NCI-H510A (cell line): ENCODE measurements at regions not wholly inside any gene's neighbourhood (a gene's known extent, or its start where the extent isn't known, plus 50 kb on each side); places are given as distances from the start of the nearest gene placed in this dataset.

Source experiments
- DNase-seq: peaks from one replicate; lab custom pipeline; 2025; lab: John Stamatoyannopoulos, UW

DNA sequence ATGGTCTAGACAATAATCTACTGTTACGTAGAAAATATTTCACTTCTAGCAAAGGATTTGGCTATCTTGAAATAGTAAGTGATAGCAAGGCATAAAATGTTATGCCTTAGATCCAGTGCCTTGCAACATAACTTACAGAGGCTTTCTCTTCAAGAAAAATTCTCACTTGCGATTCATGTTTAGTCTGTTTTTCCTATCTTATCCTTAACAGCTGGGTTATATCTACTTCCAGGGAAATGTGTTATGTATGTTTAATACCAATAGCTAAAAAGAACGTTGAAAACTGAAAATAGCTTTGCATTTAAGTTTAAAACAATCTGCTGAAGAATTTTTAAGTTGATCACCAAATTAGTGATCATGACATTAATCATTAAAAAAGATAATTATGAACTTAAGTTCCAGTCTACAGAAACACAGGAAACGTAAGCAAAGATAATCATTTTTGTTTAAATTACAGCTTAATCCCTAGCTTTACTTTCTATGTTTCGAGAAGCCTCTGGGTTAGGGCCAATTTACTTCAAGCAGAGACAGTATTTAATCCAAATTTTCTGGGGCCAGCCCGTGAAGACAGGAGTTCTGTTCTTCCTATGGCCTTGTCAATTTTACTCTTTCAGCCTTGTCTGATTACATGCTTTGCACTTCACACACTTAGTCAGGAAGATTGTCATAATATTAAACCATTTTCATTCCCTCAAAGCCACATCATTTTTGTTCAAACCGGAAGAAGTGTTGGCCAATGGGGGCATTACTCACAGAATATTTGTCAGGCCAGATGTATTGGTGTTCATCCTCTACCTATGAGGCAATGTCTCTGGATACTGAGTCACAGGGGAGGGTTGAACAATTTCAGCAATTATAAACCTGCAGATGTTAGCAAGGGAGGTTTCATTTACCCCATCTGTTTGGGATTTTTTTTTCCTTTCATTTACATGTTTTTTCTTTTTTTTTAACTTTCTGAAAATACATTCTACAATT lies 1132.9 kb upstream of the ZEB2 start:
- DNase-seq, result no peak

DNA sequence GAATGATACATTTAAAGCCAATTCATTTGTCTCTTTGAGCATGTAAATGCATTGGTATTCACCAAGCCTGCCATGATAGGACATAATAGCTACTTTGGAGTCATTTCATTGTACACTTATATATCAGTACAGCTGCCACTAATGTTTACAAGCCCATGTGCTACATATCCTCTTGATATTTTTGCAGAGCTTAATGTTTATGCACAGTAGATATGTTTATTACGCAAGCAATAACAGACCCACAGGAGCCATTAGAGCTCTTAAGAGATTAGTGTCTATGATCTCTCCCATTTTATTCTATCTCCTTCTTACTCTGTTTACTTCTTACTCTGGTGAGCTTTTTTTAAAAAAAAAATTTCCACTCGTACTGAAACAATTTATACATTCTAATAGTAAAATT lies 1132.1 kb upstream of the ZEB2 start:
- no peak for DNase-seq

DNA sequence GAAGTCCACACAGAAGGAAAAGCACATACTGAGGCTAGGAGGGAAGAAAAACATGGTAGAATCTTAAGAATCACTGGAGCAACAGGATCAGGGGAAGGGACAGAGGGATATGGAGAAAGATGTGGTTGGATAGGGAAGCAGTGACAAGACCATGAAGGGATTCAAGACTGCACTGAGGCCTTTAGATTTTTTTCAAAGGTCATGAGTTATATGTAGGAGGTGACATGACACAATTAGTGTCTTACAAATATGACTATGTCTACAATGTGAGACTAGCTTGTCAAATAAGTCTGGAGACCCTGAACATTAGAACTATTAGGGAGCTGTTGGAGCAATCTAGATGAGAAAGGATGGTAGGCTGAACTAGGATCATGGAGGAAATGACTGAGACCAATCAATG lies 1130.3 kb upstream of the ZEB2 start:
- DNase-seq, result no peak

DNA sequence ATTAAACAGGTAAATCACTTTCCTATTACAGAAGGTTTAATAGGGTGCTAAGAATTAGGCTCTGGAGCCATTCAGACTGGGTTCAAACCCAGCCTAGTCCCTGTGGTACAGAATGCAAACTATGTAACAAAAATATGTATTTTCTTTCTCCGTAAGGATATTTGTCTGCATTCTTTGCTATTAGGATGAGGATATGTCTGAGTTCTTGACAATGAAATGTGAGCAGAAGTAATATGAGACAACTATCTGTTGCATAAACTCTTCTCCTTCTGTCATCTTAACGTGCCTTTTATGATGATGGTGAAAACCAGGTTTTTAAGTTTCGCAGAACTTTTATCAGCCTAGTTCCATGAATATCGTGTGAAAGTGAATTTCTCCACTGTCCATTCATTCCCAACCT lies 1129.1 kb upstream of the ZEB2 start:
- DNase-seq, result no peak

DNA sequence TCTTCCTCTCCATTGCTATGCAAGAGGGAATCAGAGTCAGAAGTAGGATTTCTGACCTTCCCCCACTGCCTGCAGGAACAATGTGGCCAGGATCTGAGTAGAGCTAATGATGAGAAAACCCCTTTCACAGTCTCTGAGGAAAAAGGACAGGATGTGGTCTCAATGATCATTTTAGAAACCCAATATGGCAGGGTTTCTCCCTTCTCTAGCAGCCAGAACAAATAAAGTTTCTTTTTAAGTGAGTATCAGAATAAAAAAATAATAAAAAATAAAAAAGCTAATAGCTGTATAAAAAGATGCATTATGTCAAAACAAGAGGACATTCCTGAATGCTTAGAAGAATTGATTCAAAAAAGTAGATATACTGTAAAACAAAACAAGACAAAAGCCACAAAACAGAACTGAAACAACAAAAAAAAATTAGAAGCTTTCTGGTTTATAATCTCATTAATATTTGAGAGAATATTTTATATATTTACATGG lies 1124.9 kb upstream of the ZEB2 start:
- DNase-seq, result no peak

DNA sequence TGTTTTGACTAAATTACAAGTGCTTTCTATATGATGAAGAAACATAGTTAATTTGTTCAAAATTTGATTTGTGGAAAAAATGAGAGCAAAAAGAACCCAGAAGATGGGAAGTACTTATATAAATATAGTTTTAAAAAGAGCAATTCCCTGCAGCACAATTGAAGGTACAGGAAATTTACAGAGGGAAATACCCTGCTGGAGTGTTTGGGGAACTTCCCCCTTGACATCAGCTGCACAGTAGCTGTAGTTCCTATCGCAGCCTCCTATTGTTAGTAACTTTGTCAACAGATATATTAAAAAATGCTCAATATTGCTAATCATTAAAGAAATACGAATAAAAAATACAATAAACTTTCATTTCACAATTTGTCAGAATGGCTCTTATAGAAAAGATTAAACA lies 1118.8 kb upstream of the ZEB2 start:
- DNase-seq, result no peak

DNA sequence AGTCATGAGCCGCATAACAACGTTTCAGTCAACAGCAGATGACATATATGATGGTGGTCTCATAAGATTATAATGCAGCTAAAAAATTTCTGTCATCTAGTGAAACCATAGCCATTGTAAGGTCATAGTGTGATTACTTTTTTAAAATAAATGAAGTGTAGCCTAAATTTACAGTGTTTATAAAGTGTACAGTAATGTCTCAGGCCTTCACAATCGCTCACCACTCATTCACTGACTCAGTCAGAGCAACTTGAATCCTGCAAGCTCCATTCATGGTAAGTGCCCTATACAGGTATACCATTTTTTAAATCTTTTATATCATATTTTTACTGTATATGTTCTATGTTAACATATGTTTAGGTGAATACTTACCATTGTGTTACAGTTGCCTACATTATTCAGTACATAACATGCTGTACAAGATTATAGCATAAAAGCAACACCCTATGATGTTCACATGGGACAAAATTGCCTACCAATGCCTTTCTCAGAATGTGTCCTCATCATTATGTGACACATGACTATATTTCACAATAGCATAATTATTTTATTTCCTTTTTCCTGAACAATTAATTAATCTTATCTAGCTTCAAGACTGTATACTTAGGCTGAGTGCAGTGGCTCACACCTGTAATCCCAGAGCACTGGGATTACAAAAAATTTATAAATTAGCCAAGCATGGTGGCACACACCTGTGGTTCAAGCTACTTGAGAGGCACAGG lies 1115.9 kb upstream of the ZEB2 start:
- no peak for DNase-seq

DNA sequence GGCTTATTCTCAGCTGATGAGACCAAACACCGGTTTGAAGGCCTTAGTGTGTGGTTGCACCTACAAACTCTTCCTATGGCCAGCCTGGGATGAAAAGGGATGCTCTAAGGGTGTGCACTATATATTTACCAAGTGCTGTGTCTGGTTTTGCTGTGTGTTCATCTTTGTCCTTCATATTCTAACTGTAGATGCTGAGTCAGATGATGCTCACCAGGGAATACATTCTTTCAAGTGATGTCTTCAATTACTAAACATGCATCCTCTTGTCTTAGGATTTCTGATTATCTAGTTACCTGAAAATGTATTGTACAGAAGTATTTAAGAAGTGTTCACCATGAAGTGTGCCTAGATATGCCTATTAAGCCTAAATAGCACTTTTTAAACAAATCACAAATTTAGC lies 1111.6 kb upstream of the ZEB2 start:
- no peak for DNase-seq

DNA sequence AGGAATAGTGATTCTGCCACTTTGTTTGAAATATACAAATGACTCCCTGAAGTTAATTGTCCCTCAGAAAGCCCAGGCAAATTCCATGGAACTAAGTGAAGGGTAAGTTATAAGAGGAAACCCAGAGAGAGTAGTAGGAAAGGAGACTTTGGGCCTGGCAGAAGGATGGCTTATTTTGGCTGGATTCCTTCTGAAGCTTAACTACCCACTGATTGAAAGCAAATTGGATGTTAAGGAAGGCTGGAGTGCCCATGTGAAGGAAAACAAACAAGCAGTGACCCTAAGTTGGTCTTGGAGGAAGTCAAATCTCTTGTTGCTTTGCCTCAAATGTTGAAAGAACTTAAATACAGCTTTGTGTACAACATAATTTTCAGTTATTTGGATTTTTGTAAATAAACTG lies 1106.4 kb upstream of the ZEB2 start:
- DNase-seq, result no peak

DNA sequence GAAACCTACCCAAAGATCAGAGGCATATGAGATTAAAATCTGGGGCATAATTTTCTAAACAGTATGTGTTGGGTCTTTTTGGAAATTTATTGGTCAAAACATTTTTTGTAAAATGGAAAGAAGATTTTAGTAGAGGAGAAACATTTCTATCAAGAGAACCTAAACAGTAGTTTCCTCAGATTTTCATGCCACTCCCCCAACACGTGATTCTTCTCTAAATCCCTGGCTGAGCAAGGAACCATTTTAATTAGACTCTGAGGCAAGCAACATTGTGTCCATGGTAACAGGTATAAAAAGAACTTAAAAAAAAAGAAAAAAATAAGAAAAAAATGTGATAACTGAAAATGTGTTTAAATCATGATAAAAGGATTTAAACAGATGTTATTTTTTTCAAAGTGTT lies 1105.2 kb upstream of the ZEB2 start:
- DNase-seq, result no peak

DNA sequence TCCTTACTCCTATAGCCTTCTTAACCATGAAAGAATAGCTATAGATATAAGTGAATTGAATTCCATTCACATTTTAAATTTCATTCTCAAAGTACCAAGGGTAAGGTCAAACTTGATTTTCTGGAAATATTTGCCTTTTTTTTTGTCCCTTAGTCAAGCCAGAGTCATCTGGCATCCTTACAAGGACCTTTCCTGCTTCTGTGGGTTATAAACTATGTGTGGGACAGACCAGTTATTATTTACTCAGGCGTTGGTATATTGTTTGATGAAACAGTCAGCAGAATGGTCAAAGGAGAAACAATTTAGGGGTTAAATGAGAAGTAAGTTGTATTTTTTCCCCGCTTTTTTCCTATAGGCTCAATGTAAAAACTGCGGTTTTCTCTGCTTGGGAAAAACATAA lies 1103.2 kb upstream of the ZEB2 start:
- no peak for DNase-seq

DNA sequence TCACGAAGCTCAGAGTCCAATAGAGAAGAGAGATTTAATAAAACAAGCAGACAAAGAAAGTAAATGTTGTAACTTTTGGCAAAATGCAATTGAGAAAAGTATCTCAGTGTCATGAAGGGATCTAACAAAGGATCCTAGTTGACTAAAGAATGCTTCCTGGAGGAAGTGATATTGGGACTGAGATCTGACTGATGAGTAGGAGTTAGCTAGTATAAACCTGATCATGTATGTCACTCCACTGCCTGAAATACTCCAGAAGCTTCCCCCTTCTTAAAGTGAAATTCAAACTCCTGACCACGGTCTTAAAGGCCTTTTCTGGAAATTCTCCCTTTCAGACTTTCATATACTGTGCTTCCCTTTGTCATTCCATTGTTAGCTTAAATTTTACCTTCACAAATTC lies 1102.4 kb upstream of the ZEB2 start:
- no peak for DNase-seq

DNA sequence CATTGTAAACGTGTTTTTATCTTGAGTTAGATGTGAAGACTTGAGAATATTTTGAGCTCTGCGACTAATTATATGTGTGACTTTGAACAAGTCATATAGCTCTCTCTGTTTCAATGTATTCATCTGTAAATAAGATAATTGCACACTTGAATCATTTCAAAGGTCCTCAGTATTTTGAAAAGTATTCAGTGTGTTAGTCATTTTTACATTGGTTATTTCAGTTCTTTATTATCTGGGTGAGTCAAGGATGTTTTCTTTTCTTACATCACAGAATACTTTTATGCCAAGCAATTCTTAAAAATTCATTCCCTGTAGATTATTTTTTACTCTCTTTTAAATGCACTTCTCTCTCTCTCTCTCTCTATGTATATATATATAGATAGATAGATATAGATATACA lies 1098.0 kb upstream of the ZEB2 start:
- DNase-seq, result no peak

DNA sequence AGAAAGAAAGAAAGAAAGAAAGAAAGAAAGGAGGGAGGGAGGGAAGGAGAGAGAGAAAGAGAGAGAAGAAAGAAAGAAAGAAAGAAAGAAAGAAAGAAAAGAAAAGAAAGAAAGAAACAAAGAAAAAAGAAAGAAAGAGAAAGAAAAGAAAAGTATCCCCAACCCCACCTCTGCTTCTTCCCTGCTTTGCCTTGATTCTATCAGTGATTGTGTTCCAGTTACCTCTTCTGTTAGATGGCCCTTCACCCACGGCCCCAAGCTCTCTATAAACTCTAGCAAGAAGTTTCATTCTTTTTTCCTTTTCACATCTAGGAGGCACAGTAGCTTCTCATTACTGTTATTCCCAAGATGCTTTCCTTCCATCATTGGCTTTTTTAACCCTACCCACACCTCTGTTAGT lies 1097.5 kb upstream of the ZEB2 start:
- no peak for DNase-seq

DNA sequence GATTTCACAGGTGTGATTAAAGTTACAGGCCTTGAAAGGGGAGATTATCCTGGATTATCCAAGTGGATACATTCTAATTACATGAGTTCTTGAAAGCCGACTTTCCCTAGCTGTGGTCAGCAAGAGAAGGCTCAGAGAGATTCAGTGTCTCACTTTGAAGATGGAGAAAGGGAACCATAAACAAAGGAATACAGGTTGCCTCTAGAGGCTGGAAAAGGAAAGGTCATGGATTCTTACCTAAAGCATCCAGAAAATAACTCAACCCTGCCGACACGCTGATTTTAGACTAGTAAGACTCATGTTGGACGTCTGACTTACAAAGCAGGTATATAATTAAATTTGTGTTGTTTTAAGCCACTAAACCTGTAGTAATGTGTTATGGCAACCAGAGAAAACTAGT lies 1095.7 kb upstream of the ZEB2 start:
- DNase-seq, result no peak

DNA sequence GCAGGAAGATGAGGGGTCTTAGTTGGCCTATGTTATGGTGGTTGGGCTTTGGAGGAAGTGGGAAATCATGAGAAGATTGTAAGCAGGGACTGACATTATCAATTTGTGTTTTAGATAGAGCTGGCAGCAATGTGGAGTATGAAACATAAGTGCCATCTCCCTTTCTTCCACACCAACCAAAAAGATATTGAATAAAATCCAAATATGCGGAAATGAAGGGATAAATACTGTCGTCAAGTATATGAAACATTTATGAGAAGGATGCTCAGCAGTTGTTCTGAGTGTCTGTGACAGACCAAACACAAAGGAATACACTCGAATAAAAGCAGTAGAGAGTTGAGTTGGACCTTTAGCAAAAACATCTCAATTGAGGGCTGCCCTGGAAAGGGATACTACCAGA lies 1090.0 kb upstream of the ZEB2 start:
- DNase-seq, result no peak

DNA sequence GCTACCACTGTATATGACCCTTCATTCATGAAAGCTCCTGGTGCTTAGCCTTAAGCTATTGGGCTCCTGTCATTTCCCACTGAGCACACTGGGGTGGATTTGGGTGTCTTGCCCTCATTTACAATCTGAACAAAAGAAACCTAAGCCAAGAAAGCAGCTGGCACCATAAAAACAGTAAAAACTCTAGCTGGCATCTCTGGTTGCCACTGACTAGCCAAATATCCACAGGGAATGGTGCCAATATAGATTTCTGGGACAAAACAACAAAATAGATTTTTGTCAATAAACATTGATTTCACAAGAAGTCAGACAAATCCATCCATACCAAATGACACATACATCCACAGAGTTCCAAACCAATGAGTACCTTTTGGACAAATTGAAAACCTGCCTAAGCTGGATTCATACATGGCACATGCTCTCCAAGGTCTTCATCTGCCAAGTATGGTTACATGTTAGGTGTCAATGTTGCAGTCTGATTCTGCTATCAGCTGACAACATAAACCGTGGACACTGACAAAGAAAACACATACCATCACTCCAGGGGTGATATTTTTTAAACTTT lies 1081.5 kb upstream of the ZEB2 start:
- no peak for DNase-seq

DNA sequence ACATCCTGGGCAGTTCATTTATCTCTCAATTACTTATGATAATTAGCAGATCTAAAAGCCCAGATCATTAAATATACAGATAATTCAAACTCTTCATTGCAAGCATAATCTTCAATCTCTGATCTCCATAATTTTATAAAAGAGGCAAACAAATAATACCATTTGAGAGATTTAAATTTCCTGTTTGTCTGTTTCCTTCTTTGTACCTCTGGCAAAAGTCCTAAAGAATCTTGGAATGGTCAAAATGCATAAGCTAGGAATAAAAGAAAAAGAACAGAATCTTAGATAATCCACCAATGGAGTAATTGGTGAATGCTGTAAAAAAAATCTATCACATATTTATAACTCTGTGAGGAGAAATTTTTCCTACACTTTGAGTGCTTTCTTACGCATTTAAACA lies 1080.9 kb upstream of the ZEB2 start:
- no peak for DNase-seq

DNA sequence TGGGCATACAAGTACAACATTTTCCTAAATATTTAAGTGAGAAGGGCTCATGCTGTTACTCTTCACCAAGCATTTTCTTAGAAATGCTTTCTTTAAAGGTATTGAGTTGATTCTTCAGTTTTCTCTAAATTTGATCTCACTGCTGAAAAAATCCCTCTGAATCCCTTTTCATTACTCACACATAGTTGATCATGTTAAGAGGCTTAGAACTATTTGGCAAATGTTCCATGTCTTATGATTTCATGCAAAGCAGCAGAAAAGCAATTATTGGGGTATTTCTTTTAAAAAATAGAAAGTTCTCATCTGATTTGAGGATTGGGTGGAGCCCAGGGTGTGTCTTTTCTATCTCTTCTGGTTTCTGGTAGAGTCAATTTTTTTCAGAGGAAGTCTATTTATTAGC lies 1079.8 kb upstream of the ZEB2 start:
- no peak for DNase-seq

DNA sequence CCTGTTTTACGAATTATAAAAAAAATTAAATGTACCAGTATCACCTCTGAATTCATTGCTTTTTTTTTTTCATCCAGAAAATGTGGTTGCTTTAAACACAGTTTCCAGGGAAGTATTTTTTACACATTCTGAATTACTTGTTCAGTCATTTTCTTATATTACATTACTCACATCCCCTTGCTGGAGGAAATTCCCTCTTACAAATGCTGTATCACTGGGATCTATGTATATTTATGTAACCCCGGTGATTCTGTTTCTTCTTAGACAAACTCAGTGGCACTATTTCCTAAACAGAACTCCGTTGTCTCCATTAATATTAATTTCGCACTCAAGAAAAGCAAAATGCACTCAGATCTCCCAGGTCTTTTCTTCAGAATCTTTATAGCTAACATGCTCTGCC lies 1078.5 kb upstream of the ZEB2 start:
- no peak for DNase-seq

DNA sequence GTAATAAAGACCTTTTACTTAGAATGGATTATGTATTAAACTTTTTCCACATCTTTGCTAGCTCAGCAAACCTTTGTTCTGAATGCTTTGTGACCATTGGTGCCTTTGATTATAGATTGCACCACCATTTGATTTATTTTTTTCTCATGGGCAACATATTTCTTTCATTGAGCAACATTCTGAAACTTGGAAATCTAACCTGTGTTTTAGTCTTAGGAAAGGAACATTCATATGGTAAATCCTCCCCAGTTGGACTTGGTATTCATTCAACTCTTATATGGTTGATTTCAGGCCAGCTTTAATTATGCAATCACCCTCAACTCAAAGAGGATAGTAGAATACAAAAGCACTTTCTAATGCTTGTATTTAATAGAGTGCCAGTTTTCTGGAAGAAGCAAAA lies 1077.9 kb upstream of the ZEB2 start:
- DNase-seq, result no peak

DNA sequence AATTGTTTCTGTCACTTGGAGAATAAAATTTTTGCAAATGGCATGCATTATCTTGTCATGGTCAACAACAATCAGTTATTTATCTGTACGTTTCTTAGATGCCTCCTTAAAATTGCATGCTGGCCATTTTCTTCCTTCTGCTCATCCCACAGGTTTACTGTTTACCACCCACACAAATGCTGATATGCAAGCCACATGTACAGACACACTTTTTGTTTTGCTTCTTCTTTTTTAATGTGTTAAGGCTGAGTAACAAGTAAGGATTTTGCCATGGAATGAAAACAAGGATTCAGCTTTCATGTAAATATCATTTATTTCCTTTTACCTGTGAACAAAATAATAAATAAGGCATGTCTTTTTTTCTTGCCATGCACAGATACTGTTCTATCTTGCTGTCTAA lies 1077.1 kb upstream of the ZEB2 start:
- DNase-seq, result no peak

DNA sequence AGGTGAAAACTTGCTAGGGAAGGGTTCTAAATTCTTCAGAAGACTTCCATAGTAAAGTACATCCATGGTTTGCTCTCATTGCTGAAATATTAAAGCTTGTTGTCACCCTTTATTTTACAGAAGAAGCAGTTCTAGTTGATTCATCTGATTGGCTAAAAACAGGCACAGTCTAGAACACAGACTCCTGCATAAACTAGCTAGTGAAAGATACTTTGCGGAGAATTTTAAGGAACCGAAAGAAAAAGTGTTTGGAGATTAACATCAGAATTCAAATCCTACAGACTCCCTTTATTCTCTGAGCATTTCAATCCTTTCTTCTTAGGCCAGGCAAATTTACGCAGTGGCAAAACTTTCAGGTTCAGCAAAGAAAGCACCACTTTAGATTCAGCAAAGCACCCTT lies 1076.5 kb upstream of the ZEB2 start:
- DNase-seq, result no peak
